C4-2B (cell line): ENCODE measurements at regions not wholly inside any gene's neighbourhood (a gene's known extent, or its start where the extent isn't known, plus 50 kb on each side); places are given as distances from the start of the nearest gene placed in this dataset.

Source experiments
- ZFX ChIP-seq: fragments of 450-650 bp; IDR thresholded peaks from 2 replicates; pipeline ENCODE4 v1.6.1; 2017
- TF ChIP-seq, protein P1 (sequence below): fragments of 450-650 bp; conservative IDR thresholded peaks from 2 replicates; pipeline ENCODE4 v1.5.1; 2017; ENCODE audit warnings: mild to moderate bottlenecking

DNA sequence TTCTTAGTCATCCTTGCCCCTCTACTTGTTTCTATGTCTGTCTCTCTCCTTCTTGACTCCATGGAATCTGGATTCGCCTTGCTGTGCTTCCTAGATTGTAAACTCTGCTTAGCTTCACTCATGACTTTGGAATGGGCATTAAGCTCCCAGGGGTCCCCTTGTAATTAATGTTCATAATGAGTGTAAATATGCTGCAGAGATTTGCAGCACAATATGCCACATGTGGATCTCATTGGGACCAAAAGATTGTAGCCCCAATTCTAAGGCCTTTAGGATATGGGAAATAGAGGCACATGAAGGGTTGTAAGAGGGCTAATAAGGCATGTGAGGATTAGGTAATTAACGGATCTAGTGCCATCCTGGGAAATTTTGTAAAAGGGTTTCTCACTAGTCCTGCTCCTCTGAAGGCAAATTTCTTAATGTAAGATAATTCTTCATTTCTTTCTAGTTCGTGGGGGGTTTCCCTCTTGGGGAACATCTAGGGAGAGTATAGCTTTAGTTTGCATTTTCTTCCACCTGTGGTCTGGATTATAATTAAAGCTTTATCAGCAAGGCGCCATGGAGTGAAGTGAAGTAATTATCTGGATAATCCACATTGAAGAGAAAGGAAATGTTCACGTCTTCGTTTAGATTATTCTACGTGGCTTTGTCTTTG is 659.2 kb upstream of the PLXNA2 start:
- TF ChIP-seq, protein P1, sequence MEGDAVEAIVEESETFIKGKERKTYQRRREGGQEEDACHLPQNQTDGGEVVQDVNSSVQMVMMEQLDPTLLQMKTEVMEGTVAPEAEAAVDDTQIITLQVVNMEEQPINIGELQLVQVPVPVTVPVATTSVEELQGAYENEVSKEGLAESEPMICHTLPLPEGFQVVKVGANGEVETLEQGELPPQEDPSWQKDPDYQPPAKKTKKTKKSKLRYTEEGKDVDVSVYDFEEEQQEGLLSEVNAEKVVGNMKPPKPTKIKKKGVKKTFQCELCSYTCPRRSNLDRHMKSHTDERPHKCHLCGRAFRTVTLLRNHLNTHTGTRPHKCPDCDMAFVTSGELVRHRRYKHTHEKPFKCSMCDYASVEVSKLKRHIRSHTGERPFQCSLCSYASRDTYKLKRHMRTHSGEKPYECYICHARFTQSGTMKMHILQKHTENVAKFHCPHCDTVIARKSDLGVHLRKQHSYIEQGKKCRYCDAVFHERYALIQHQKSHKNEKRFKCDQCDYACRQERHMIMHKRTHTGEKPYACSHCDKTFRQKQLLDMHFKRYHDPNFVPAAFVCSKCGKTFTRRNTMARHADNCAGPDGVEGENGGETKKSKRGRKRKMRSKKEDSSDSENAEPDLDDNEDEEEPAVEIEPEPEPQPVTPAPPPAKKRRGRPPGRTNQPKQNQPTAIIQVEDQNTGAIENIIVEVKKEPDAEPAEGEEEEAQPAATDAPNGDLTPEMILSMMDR: no peak
- no peak for TF ChIP-seq ZFX
